SK-N-MC (cell line): ENCODE measurements at regions not wholly inside any gene's neighbourhood (a gene's known extent, or its start where the extent isn't known, plus 50 kb on each side); places are given as distances from the start of the nearest gene placed in this dataset.

Experiments used
- EZH2 ChIP-seq: fragments of 200-600 bp; sonication (generic); IDR thresholded peaks from one replicate; pipeline ENCODE4 v1.6.1; 2017; ENCODE audit warnings: antibody characterized with exemption
- POLR2AphosphoS5 ChIP-seq: IDR thresholded peaks from 2 replicates; pipeline ENCODE4 v1.6.1; 2012; ENCODE audit warnings: mild to moderate bottlenecking, low read depth, low read length, borderline replicate concordance

GRCh38 chr5:5625491-5625890 is 203.0 kb downstream of the ICE1 start:
- no peak for TF ChIP-seq EZH2
- TF ChIP-seq POLR2AphosphoS5, result no peak
